ENCODE measurements at regions not wholly inside any gene's neighbourhood (a gene's known extent, or its start where the extent isn't known, plus 50 kb on each side); places are given as distances from the start of the nearest gene placed in this dataset.

- Histone ChIP-seq H3K9ac (ENCODE audit: low read length in 2 of 2) (no peak overlapping the region), H3K9me3 (ENCODE audit: control insufficient read depth in 2 of 2, low read length in 2 of 2) (peaks cover 0 to 2% of the 10 kb centered on the region in 2 donors), H3K27me3 (ENCODE audit: control insufficient read depth in 1 of 2, insufficient read depth in 2 of 2, low read length in 2 of 2) (no peaks in the 10 kb centered on the region), H3K4me3 (ENCODE audit: low read length in 2 of 2) (no peak overlapping the region), H3K36me3 (ENCODE audit: control insufficient read depth in 2 of 2, insufficient read depth in 2 of 2, low read length in 2 of 2) (no peaks in the 10 kb centered on the region), H3K27ac (ENCODE audit: low read length) (no peak overlapping the region), H3K4me1 (ENCODE audit: control insufficient read depth, insufficient read depth, low read length) (no peaks in the 10 kb centered on the region)
Measured at GRCh38 chr6:115577270-115577669, 483.4 kb downstream of the FRK start.

GRCh38 chr6:115575285-115575684 is 485.4 kb downstream of the FRK start:
- Histone ChIP-seq H3K4me1 (ENCODE audit: control insufficient read depth, insufficient read depth, low read length) (no peaks in the 10 kb centered on the region), H3K4me3 (ENCODE audit: low read length in 2 of 2) (no peak overlapping the region), H3K36me3 (ENCODE audit: control insufficient read depth in 2 of 2, insufficient read depth in 2 of 2, low read length in 2 of 2) (no peaks in the 10 kb centered on the region), H3K9ac (ENCODE audit: low read length in 2 of 2) (no peak overlapping the region), H3K27ac (ENCODE audit: low read length) (no peak overlapping the region), H3K27me3 (ENCODE audit: control insufficient read depth in 1 of 2, insufficient read depth in 2 of 2, low read length in 2 of 2) (no peaks in the 10 kb centered on the region), H3K9me3 (ENCODE audit: control insufficient read depth in 2 of 2, low read length in 2 of 2) (no peaks in the 10 kb centered on the region)

GRCh38 chr6:115573861-115574260 is 486.8 kb downstream of the FRK start:
- Histone ChIP-seq H3K9me3 (ENCODE audit: control insufficient read depth in 2 of 2, low read length in 2 of 2) (no peaks in the 10 kb centered on the region), H3K9ac (ENCODE audit: low read length in 2 of 2) (no peak overlapping the region), H3K27ac (ENCODE audit: low read length) (no peak overlapping the region), H3K27me3 (ENCODE audit: control insufficient read depth in 1 of 2, insufficient read depth in 2 of 2, low read length in 2 of 2) (no peaks in the 10 kb centered on the region), H3K4me1 (ENCODE audit: control insufficient read depth, insufficient read depth, low read length) (no peaks in the 10 kb centered on the region), H3K36me3 (ENCODE audit: control insufficient read depth in 2 of 2, insufficient read depth in 2 of 2, low read length in 2 of 2) (no peaks in the 10 kb centered on the region), H3K4me3 (ENCODE audit: low read length in 2 of 2) (no peak overlapping the region)

GRCh38 chr6:115570331-115570730 is 490.4 kb downstream of the FRK start:
- Histone ChIP-seq H3K27me3 (ENCODE audit: control insufficient read depth in 1 of 2, insufficient read depth in 2 of 2, low read length in 2 of 2) (no peaks in the 10 kb centered on the region), H3K9ac (ENCODE audit: low read length in 2 of 2) (no peak overlapping the region), H3K4me3 (ENCODE audit: low read length in 2 of 2) (no peak overlapping the region), H3K36me3 (ENCODE audit: control insufficient read depth in 2 of 2, insufficient read depth in 2 of 2, low read length in 2 of 2) (no peaks in the 10 kb centered on the region), H3K9me3 (ENCODE audit: control insufficient read depth in 2 of 2, low read length in 2 of 2) (no peaks in the 10 kb centered on the region), H3K4me1 (ENCODE audit: control insufficient read depth, insufficient read depth, low read length) (no peaks in the 10 kb centered on the region), H3K27ac (ENCODE audit: low read length) (no peak overlapping the region)

GRCh38 chr6:115554060-115554459 is 506.6 kb downstream of the FRK start:
- Histone ChIP-seq H3K27me3 (ENCODE audit: control insufficient read depth in 1 of 2, insufficient read depth in 2 of 2, low read length in 2 of 2) (no peaks in the 10 kb centered on the region), H3K36me3 (ENCODE audit: control insufficient read depth in 2 of 2, insufficient read depth in 2 of 2, low read length in 2 of 2) (no peaks in the 10 kb centered on the region), H3K9me3 (ENCODE audit: control insufficient read depth in 2 of 2, low read length in 2 of 2) (no peaks in the 10 kb centered on the region), H3K4me1 (ENCODE audit: control insufficient read depth, insufficient read depth, low read length) (no peaks in the 10 kb centered on the region), H3K4me3 (ENCODE audit: low read length in 2 of 2) (no peak overlapping the region), H3K9ac (ENCODE audit: low read length in 2 of 2) (no peak overlapping the region), H3K27ac (ENCODE audit: low read length) (no peak overlapping the region)

- Histone ChIP-seq H3K4me1 (ENCODE audit: control insufficient read depth, insufficient read depth, low read length) (no peaks in the 10 kb centered on the region), H3K4me3 (ENCODE audit: low read length in 2 of 2) (no peak overlapping the region), H3K27ac (ENCODE audit: low read length) (no peak overlapping the region), H3K36me3 (ENCODE audit: control insufficient read depth in 2 of 2, insufficient read depth in 2 of 2, low read length in 2 of 2) (no peaks in the 10 kb centered on the region), H3K9ac (ENCODE audit: low read length in 2 of 2) (no peak overlapping the region), H3K27me3 (ENCODE audit: control insufficient read depth in 1 of 2, insufficient read depth in 2 of 2, low read length in 2 of 2) (no peaks in the 10 kb centered on the region), H3K9me3 (ENCODE audit: control insufficient read depth in 2 of 2, low read length in 2 of 2) (no peaks in the 10 kb centered on the region)
Measured at GRCh38 chr6:115551527-115551926, 509.2 kb downstream of the FRK start.

- H3K36me3 ChIP-seq (ENCODE audit: control insufficient read depth in 2 of 2, insufficient read depth in 2 of 2, low read length in 2 of 2), result no peaks in the 10 kb centered on the region
- no peaks in the 10 kb centered on the region for H3K9me3 ChIP-seq (ENCODE audit: control insufficient read depth in 2 of 2, low read length in 2 of 2)
- no peak overlapping the region for H3K27ac ChIP-seq (ENCODE audit: low read length)
- no peaks in the 10 kb centered on the region for H3K27me3 ChIP-seq (ENCODE audit: control insufficient read depth in 1 of 2, insufficient read depth in 2 of 2, low read length in 2 of 2)
- no peak overlapping the region for H3K4me3 ChIP-seq (ENCODE audit: low read length in 2 of 2)
- no peaks in the 10 kb centered on the region for H3K4me1 ChIP-seq (ENCODE audit: control insufficient read depth, insufficient read depth, low read length)
- H3K9ac ChIP-seq (ENCODE audit: low read length in 2 of 2), result no peak overlapping the region
Measured at GRCh38 chr6:115545672-115545986, 515.1 kb downstream of the FRK start.

GRCh38 chr6:115544765-115545671 is 515.7 kb downstream of the FRK start:
- no peaks in the 10 kb centered on the region for H3K36me3 ChIP-seq (ENCODE audit: control insufficient read depth in 2 of 2, insufficient read depth in 2 of 2, low read length in 2 of 2)
- H3K9me3 ChIP-seq (ENCODE audit: control insufficient read depth in 2 of 2, low read length in 2 of 2), result no peaks in the 10 kb centered on the region
- H3K27ac ChIP-seq (ENCODE audit: low read length), result no peak overlapping the region
- H3K9ac ChIP-seq (ENCODE audit: low read length in 2 of 2), result no peak overlapping the region
- H3K4me3 ChIP-seq (ENCODE audit: low read length in 2 of 2), result no peak overlapping the region
- H3K27me3 ChIP-seq (ENCODE audit: control insufficient read depth in 1 of 2, insufficient read depth in 2 of 2, low read length in 2 of 2), result no peaks in the 10 kb centered on the region
- H3K4me1 ChIP-seq (ENCODE audit: control insufficient read depth, insufficient read depth, low read length), result no peaks in the 10 kb centered on the region

GRCh38 chr6:115540077-115540869 is 520.4 kb downstream of the FRK start:
- Histone ChIP-seq H3K27me3 (ENCODE audit: control insufficient read depth in 1 of 2, insufficient read depth in 2 of 2, low read length in 2 of 2) (no peaks in the 10 kb centered on the region), H3K4me3 (ENCODE audit: low read length in 2 of 2) (no peak overlapping the region), H3K4me1 (ENCODE audit: control insufficient read depth, insufficient read depth, low read length) (no peaks in the 10 kb centered on the region), H3K9ac (ENCODE audit: low read length in 2 of 2) (no peak overlapping the region), H3K36me3 (ENCODE audit: control insufficient read depth in 2 of 2, insufficient read depth in 2 of 2, low read length in 2 of 2) (no peaks in the 10 kb centered on the region), H3K27ac (ENCODE audit: low read length) (no peak overlapping the region), H3K9me3 (ENCODE audit: control insufficient read depth in 2 of 2, low read length in 2 of 2) (no peaks in the 10 kb centered on the region)

- Histone ChIP-seq H3K9me3 (ENCODE audit: control insufficient read depth in 2 of 2, low read length in 2 of 2) (no peaks in the 10 kb centered on the region), H3K4me3 (ENCODE audit: low read length in 2 of 2) (no peak overlapping the region), H3K27me3 (ENCODE audit: control insufficient read depth in 1 of 2, insufficient read depth in 2 of 2, low read length in 2 of 2) (no peaks in the 10 kb centered on the region), H3K4me1 (ENCODE audit: control insufficient read depth, insufficient read depth, low read length) (no peaks in the 10 kb centered on the region), H3K36me3 (ENCODE audit: control insufficient read depth in 2 of 2, insufficient read depth in 2 of 2, low read length in 2 of 2) (no peaks in the 10 kb centered on the region), H3K9ac (ENCODE audit: low read length in 2 of 2) (no peak overlapping the region), H3K27ac (ENCODE audit: low read length) (no peak overlapping the region)
Measured at GRCh38 chr6:115539531-115539930, 521.2 kb downstream of the FRK start.

GRCh38 chr6:115524821-115525220 is 535.9 kb downstream of the FRK start:
- H3K4me3 ChIP-seq (ENCODE audit: low read length in 2 of 2), result no peak overlapping the region
- H3K4me1 ChIP-seq (ENCODE audit: control insufficient read depth, insufficient read depth, low read length), result no peaks in the 10 kb centered on the region
- H3K27ac ChIP-seq (ENCODE audit: low read length), result no peak overlapping the region
- H3K9ac ChIP-seq (ENCODE audit: low read length in 2 of 2), result no peak overlapping the region
- peaks cover 0 to 3% of the 10 kb centered on the region in 2 donors for H3K9me3 ChIP-seq (ENCODE audit: control insufficient read depth in 2 of 2, low read length in 2 of 2)
- no peaks in the 10 kb centered on the region for H3K27me3 ChIP-seq (ENCODE audit: control insufficient read depth in 1 of 2, insufficient read depth in 2 of 2, low read length in 2 of 2)
- no peaks in the 10 kb centered on the region for H3K36me3 ChIP-seq (ENCODE audit: control insufficient read depth in 2 of 2, insufficient read depth in 2 of 2, low read length in 2 of 2)

Data from stomach smooth muscle (tissue), 2 donors.